GM21360 (cell line): ENCODE measurements at regions not wholly inside any gene's neighbourhood (a gene's known extent, or its start where the extent isn't known, plus 50 kb on each side); places are given as distances from the start of the nearest gene placed in this dataset.

Experiments used
- ATAC-seq: cut with Tn5 transposase; IDR thresholded peaks from one replicate; pipeline ENCODE4 v1.9.1; 2021; ENCODE audit warnings: mild to moderate bottlenecking, moderate library complexity; ENCODE audit not compliant: unreplicated experiment

GRCh38 chr10:131726967-131727366, 173.8 kb upstream of the PPP2R2D start:
- no peak for ATAC-seq

- no peak for ATAC-seq
Measured at GRCh38 chr10:131727560-131727959, 173.2 kb upstream of the PPP2R2D start.

DNA sequence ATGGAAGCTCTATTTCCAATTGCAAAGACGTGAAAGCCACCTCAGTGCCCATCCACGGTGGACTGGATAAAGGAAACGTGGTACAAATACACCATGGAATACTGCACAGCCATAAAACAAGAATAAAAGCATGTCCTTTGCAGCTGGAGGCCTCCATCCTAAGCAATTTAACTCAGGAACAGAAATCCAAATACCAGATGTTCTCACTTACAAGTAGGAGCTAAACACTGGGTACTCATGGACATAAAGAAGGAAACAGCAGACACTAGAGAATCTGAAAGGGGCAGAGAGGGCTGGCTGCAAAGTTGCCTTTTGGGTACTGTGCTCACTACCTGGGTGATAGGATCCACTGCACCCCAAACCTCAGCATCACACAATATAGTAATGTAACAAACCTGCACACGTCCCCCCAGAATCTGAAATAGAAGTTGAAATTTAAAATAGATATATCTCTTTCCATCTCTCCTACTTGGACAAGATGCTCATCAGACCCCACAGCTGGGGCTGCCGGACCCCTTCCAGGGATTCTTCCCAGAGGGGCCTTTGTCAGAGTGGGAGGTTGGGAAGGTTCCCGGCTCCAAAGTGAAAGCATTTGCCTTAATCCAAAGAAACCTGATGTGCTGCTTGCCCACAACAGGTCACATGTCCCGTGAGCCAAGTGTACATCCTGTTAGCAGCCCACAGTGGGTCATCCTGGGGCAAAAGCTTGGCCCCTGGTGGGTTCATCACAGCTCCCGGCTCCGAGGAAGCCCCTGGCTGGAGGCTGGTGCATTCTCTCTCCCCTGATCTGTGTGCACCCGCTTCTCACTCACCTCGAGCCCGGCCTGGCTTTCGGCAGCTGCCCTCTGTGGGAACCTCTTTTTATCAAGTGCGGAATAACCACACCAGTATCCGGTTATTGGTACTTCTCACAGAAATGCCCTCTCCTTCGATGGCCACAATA, 172.3 kb upstream of the PPP2R2D start:
- no peak for ATAC-seq

DNA sequence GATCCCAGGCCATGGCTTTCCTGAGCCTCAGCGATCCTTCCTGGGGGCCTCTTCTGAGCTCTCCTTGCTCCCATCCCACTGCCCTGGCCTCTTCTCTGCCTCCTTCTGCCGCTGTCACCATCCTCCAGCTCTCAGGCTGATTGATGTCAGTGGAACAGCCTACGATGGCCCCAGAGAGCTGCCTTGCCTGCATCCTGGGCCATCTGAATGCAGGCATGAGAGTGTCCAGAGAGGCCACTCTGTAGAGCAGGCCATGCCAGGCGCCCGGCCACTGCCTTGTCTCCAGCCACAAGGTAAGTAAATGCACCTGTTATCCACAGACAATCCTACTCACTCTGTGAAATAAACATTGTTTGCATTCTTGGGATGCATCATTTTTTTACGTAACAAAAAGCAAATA, 171.4 kb upstream of the PPP2R2D start:
- ATAC-seq: no peak

DNA sequence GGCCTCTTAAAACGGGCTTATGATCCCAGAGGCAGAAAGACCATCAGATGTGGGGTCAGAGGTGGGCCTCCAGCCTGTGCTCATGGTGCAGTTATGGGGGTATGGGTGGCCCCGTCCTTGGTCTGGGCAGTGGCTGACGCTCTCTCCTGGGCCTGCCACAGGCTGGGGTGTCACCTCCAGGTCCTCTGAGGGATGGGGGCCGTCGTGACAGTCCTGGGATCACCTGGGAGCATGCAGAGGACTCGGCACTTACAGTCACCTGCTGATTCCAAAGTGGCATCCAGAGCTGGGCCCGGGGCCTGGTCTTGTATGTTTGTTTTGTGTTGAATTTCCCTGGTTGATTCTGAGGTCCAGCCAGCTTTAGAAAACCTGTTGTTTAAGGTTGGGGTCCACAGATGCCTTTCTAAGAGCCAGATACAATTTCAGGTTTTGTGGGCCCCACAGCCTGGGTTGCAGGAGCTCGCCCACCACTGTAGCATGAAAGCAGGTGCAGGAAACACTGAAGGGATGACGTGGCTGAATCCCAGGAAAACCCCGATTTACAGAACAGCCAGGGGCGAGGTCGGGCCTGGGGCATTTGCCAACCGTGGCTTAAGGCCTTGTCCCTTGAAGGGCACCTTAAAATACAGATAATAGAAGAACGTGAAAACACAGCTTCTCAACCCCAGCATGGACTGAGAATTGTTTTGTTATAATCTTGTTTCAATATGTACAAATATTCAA, 170.7 kb upstream of the PPP2R2D start:
- no peak for ATAC-seq

GRCh38 chr10:131730771-131731497, 169.9 kb upstream of the PPP2R2D start:
- no peak for ATAC-seq

GRCh38 chr10:131731780-131732630, 168.8 kb upstream of the PPP2R2D start:
- ATAC-seq: no peak

GRCh38 chr10:131732631-131733127, 168.1 kb upstream of the PPP2R2D start:
- no peak for ATAC-seq

DNA sequence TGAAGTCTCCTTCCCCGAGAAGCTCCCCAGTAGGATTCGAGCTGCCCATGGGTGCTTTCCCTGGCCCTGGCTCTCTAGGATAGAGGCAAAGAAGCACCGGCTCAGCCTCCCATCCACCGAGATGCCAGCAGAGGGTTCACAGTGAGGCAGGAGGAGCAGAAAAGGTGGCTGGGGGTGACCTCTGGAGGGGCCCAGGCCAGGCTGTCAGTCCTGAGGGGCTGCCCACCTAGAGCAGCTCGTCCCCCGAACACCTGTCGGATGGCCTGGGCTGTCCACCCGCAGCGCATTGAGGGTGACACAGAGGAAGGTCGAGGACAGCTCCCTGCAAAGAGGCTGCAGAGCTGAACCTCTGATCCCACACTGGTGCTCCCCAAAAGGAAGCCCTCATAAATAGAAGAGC, 167.2 kb upstream of the PPP2R2D start:
- no peak for ATAC-seq

DNA sequence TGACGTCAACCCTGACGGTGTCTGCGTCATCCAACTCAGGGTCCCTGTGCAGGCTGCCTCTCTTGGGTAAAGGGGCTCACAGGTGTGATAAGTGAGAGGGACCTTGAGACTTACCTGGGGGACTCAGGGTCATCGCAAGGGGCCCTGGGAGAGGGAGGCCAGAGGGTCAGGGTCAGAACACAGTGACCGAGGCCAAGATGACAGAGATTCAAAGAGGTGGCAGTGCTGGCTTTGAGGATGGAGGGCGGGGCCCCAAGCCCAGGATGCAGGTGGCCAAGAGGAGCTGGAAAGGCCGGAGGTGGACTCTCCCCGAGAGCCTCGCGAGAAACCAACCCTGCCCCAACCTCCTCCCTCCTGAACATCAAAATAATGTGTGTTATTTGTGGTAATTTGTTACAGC, 165.2 kb upstream of the PPP2R2D start:
- no peak for ATAC-seq

GRCh38 chr10:131736321-131736980, 164.4 kb upstream of the PPP2R2D start:
- no peak for ATAC-seq

- ATAC-seq: no peak
Measured at GRCh38 chr10:131737543-131738395, 163.0 kb upstream of the PPP2R2D start.

GRCh38 chr10:131738396-131738735, 162.4 kb upstream of the PPP2R2D start:
- no peak for ATAC-seq

- ATAC-seq: no peak
Measured at GRCh38 chr10:131739206-131739605, 161.6 kb upstream of the PPP2R2D start.

DNA sequence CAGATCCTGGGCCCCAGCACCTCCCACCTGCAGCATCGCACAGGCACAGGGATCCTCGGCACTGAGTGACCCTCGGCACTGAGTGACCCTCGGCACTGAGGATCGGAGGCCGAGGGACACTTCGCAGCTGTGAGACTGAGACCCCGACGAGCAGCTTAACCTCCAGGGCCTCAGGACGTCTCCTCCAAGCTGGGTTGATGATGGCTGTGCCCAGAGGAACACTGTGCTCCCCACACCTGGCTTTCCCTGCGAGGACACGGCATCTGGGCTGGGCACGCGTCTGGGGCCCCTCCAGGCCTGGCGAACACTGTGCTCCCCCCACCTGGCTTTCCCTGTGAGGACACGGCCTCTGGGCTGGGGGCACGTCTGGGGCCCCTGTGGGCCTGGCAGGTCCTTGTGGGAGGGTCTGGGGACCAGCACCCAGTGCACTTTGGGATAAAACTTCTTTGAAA, 158.3 kb upstream of the PPP2R2D start:
- no peak for ATAC-seq

DNA sequence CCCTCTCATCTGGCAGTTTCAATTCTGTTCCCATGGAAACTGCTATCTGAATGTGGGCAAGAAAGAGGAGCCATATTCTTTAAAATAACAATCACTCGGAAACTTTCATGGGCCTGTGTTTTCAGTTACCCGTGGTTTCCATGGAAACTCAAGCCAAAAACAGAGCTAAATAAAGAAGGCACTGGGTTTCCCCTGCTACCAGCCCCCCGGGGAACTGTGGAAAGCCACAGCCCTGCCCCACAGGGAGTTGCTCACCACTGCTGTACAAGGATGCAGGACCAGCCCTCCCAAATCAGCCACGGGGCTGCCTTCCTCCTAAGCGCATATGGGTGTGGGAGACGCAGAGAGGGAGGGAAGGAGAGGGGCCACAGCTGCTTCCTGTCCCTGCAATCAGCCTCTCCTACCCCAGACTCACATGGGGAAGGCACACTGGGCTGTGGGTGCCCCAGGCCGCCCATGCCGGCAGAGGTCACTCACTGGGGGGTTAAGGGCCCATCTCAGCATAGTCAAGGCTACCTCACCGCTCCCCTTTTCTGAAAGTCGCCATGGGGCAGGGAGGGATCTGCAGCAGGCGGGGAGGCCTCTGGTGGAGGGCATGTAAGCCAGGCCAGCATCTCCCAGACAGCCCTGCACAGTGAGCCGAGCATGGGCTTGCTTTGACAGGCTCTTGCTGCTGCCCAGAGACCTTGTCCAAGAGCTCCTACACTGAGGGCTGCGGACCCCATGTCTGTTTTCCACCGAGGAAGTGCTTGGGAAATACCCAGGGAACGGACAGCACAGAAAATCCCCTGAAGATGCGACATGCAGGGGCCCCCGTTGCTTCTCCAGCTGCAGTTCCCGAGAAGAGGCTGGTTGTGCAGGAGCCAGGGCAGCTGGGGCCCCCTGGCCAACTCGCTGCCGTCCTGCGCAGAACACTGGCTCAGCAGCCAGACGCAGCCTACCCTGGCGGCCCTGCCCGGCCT, 157.3 kb upstream of the PPP2R2D start:
- peak; percentile 73 for ATAC-seq

DNA sequence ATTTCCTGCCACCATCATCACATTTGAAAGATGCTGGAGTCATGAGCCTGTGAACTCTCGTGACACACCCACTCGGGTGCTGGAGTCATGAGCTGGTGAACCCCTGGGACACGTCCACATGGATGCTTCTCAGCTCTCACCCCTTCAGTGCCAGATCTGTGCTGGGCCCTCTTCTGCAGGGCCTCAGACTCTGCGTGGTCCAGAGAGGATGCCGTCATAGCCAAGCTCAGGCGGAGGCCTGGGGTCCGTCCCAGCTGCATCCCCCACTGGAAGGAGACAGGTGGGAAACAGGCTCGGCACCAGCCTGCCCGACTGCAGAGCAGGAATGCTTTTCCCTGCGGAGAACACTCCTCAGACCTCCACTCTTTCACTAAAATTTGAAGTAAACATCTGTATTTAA, 156.5 kb upstream of the PPP2R2D start:
- ATAC-seq: no peak

DNA sequence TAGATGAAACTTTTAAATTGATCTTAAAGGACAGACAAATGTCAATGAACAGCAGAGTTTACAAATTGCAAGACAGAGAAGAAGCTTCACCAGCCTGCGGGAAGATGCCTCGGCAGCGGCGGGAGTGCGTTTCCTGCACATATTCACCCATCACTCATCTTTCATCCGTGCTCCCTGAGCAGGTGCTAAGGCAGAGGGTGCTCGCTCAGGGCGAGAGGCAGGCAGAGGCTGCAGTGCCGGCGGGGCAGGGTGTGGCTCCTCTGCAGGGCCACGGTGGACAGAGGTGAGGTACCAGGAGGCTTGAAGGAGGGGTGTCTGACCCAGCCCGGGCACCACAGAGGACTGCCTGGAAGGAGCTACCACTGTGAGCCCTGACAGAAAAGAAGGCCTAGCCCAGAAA, 155.2 kb upstream of the PPP2R2D start:
- ATAC-seq: no peak
